HG02623 (cell line): ENCODE measurements at regions not wholly inside any gene's neighbourhood (a gene's known extent, or its start where the extent isn't known, plus 50 kb on each side); places are given as distances from the start of the nearest gene placed in this dataset.
"Not testable (repeated sequence)": the region's sequence is repeated elsewhere in the genome, so short reads cannot be mapped to it uniquely, and the experiment has no call there.

Experiments
- ATAC-seq: cut with Tn5 transposase; IDR thresholded peaks from one replicate; pipeline ENCODE4 v1.9.1; 2021; ENCODE audit warnings: moderate library complexity; ENCODE audit not compliant: unreplicated experiment

- ATAC-seq, result no peak
Measured at GRCh38 chr2:4221845-4222244, 518.5 kb downstream of the DCDC2C start.

GRCh38 chr2:4244422-4244821, 541.0 kb downstream of the DCDC2C start:
- ATAC-seq, result not testable (repeated sequence)

DNA sequence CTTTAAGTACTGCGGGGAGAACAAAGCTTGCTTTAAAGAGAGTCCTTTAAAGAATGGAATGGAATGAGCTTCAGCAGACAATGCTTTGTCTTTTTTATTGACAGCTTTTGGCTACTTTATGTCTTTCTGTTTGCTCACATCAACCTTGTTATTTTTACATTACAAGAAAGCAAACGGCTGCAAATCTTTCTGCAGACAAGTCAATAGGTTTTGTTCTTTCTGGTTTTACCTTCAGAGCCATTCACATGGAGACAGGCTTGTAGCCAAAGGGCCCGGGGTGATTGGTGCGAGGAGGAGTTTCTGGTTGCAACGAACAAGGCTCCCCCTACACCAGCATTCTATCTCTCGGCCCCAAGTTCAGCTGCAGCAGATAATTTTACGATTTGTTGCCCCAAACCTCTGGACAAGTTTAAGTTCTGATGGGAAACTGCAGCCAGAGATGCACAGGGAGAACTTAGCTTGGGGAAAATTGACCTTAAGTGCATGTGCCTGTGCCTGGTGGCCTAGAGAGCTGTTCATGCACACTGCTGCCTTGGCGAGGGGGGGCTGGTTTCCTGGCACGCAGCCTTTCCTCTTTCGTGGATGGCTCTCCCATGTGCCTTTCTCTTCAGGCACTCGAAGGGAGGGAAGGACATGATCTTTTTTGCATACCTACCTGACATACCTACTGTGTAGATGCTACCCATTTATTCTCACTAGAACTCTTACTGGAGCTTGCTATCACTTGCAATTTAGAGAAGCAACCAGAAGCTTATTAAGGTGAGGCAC, 543.2 kb downstream of the DCDC2C start:
- no peak for ATAC-seq

DNA sequence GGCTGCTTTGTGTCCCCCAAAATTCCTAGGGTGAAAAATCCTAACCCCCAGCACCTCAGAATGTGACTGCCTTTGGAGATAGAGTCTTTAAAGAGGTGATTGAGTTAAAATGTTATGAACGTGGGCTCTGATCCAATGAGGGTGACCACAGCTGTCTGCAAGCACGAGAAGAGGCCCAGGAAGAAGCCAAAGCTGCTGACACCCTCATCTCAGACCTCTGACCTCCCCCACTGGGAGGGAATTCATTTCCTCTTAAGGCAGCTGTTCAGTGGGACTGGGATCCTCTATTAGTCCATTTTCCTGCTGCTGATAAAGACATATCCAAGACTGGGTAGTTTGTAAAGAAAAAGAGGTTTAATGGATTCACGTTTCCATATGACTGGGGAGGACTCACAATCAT, 544.4 kb downstream of the DCDC2C start:
- ATAC-seq, result no peak

GRCh38 chr2:4255491-4255890, 552.1 kb downstream of the DCDC2C start:
- no peak for ATAC-seq

DNA sequence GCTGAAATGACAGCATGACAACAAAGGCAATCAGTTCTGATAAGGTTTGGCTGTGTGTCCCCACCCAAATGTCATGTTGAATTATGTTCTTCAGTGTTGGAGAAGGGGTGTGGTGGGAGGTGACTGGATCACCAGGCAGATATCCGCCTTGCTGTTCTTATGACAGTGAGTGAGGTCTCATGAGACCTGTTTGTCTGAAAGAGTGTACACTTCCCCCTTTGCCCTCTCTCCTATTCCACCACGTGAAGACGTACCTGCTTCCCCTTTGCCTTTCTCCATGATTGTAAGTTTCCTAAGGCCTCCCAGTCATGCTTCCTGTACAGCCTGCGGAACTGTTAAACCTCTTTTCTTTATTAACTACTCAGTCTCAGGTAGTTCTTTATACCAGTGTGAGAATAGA, 553.0 kb downstream of the DCDC2C start:
- ATAC-seq, result no peak

- no peak for ATAC-seq
Measured at GRCh38 chr2:4258563-4258962, 555.2 kb downstream of the DCDC2C start.

- no peak for ATAC-seq
Measured at GRCh38 chr2:4265936-4266335, 562.6 kb downstream of the DCDC2C start.

- ATAC-seq, result no peak
Measured at GRCh38 chr2:4269885-4270284, 566.5 kb downstream of the DCDC2C start.

DNA sequence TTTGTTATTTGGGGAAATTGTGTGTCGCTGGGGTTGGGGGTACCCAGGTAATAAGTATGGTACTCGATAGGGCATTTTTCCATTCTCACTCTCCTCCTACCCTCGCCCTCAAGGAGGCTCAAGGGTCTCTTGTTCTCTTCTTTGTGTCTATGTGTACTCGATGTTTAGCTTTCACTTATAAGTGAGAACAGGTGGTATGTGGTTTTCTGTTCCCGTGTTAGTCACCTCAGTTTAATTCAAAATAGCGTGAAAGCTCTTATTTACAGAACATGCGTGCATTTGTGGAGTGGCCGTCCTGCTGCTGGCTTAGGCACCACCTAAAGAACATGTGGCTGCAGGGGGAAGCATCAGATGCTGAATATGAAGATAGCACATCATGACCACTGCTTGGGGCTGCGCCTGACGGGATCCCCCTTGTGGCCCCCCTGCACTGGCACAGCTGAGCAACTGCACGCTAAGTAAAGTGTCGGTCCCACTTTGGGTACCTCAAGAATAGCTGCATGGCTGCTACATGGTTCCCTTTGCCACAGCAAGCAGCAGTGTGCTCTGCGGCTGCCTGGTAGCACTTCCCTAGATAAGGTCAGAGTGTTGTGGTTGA, 569.0 kb downstream of the DCDC2C start:
- ATAC-seq, result no peak

DNA sequence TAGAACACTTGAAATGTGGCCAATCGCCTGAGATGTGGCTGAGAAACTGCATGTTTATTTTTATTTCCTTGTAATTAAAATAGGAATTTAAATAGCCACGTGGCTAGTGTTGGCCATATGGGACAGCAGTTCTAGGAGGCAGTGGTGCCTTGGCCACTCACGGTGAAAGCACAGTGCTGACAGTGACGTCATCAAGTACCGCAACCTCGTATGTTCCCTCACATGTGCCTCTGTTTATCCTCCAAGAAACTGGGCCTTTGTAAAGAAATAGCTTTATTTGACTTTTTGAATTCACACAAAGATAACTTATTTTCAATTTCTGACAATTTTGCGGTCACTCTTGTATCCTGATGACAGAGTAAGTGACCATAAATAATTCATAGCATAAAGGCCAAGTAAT, 575.0 kb downstream of the DCDC2C start:
- no peak for ATAC-seq

DNA sequence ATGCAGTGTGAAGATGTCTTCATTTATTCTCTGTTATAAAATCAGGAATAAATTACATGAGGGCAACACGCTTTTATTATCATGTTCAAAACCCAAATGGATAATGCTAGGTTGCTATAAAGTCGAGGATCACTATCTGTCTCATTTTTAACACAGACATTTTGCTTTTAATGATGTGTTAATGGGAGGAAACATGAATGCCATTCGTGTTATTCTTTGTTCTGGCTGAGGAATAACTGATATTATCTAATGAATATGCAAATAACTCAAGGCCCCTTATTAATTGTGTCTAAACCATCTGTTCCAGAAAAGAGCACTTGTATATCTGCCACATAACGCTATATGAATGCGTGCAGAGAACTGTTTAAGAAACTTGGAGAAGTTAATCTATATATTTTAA, 576.1 kb downstream of the DCDC2C start:
- no peak for ATAC-seq

DNA sequence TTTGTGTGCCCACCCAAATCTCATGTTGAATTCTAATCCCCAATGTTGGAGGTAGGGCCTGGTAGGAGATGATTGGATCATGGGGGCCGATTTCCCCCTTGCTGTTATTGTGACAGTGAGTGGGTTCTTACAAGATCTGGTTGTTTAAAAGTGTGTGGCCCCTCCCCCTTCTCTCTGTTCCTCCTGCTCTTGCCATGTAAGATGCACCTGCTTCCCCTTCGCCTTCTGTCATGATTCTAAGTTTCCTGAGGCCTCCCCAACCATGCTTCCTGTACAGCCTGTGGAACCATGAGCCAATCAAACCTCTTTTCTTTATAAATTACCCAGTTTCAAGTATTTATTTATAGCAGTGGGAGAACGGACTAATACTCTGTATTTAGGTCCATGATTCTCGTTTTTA, 588.1 kb downstream of the DCDC2C start:
- no peak for ATAC-seq

GRCh38 chr2:4295680-4296079, 592.3 kb downstream of the DCDC2C start:
- ATAC-seq, result no peak

DNA sequence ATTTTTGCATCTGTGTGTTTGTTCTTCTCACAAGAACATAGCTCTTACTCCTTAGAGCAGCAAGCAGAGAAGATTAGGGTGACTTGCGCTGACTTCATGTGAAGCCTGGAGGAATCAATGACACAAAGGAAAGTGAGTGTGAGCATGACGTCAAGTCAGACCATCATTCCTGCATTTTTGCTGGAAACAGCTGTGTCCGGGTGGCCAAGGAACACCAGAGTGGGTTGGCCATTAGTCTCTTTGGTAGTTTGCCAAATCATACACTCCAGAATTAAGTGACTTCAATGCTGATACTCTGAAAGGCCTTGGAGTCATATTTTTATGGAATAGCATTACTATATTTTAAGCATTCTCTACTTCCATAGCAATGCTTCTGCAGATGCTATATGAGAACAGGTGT, 597.2 kb downstream of the DCDC2C start:
- ATAC-seq, result no peak

- ATAC-seq, result no peak
Measured at GRCh38 chr2:4324531-4324930, 621.2 kb downstream of the DCDC2C start.

DNA sequence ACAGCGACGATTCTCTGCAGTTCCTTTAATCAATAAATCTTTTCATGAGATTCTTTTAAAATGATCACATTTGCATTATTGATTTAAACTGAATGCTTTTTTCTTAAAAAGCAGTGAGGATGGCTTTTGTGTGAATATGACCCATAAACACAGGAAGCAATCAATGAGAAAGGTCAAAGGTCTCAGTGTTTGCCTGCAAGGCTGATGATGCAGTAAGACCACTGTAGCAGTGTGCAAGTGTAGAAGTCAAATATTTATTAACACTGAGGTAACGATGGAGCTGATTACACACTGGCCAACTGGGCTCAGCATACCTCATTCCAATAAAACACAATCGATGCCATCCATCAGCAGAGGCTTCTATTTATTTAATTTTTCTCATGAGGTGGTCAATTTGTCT, 633.5 kb downstream of the DCDC2C start:
- no peak for ATAC-seq

DNA sequence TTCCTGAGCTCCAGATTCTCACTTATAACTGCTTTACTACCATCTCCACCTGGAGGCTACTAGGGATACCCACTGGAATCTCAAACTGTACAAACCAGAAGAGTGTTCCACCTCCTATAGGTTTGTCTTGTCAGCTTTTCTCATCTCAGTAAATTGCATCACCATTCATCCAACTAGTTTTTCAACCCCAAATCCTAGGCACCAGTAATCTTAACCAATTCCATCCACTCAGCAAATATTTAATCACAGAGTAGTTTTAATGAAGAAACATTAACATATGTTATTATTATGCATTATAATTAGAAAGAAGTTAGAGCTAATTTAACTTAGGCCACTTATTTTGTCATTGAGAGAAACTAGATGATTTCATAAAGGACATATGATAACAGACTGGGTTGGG, 635.0 kb downstream of the DCDC2C start:
- ATAC-seq, result no peak

DNA sequence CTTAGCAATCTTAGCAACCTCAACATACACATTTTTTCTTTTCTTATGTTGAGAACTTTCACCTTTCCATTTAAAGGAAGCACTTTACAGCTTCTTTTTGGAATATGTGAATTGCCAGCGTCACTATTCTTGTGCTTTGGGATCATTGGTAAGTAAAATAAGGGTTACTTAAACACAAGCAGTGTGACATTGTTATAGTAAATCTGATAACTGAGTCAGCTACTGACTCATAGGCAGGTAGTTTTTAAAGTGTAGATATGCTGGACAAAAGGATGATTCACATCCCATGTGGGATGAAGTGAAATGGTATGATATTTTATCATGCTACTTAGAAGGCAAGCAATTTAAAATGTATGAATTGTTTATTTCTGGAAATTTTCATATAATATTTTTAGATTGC, 637.2 kb downstream of the DCDC2C start:
- no peak for ATAC-seq

- no peak for ATAC-seq
Measured at GRCh38 chr2:4346628-4347027, 643.3 kb downstream of the DCDC2C start.

DNA sequence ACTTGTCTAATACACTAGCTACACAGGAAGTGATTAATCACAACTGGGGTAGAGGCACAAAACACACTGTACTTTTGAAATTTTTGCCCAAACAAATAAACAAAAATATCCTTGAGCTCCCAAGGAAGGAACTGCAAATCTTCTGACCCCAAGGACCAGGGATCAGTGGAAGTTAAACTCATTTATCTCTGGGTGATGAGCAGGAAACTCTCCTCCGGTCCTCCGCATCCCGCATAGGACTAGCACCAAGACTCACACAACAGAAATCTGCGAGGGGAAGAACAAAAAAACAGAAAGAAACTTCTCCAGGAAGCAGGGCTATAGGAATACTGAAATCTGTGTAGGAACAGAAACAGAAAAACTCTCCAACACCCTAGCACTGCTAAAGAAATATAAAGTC, 650.3 kb downstream of the DCDC2C start:
- no peak for ATAC-seq

DNA sequence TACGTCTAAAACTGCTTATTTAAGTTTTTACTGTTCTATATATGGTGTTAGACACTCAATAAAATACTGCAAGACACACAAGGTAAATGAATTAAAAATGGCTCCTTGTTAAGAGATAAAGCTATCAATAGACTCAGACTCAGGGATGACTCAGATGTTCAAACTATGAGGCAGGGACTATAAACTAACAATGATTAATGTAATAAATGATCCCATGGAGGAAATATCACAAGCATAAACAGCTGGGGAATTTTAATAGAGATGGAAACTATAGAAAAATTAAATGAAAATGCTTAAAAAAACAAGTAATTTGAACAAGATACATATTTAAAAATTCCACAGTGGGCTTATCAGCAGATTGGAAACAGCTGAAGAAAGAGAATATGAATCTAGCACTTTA, 650.8 kb downstream of the DCDC2C start:
- ATAC-seq, result no peak

GRCh38 chr2:4354678-4355077, 651.3 kb downstream of the DCDC2C start:
- ATAC-seq, result peak; percentile 62
